H1 (cell line): ENCODE measurements at regions not wholly inside any gene's neighbourhood (a gene's known extent, or its start where the extent isn't known, plus 50 kb on each side); places are given as distances from the start of the nearest gene placed in this dataset.

Experiments used
- MAFK ChIP-seq: IDR thresholded peaks from 2 replicates; pipeline ENCODE4 v1.6.1; 2012; ENCODE audit warnings: low read depth, mild to moderate bottlenecking, improper control_type of control experiment, low read length
- POLR2A ChIP-seq, 2 experiments: IDR thresholded peaks; 1 replicate in 1 of 2; 2 replicates in 1 of 2; pipeline ENCODE4 v1.6.1; 2011; ENCODE audit warnings: low read depth in 2 of 2, low read length in 2 of 2, mild to moderate bottlenecking in 2 of 2; ENCODE audit errors: control extremely low read depth in 1 of 2
- RBBP5 ChIP-seq: IDR thresholded peaks from 2 replicates; pipeline ENCODE4 v1.7.1; 2012; ENCODE audit warnings: low read depth, mild to moderate bottlenecking, inconsistent platforms, low read length, moderate library complexity, borderline replicate concordance
- RXRA ChIP-seq: IDR thresholded peaks from 2 replicates; pipeline ENCODE4 v1.6.1; 2011; ENCODE audit warnings: low read depth, mild to moderate bottlenecking, low read length, moderate library complexity; ENCODE audit not compliant: insufficient read depth
- SP1 ChIP-seq: IDR thresholded peaks from 2 replicates; pipeline ENCODE4 v1.6.1; 2011; ENCODE audit warnings: low read depth, low read length
- SRF ChIP-seq: IDR thresholded peaks from 2 replicates; pipeline ENCODE4 v1.6.1; 2011; ENCODE audit warnings: mild to moderate bottlenecking, low read depth, low read length, moderate library complexity
- SUZ12 ChIP-seq: fragments of 200-600 bp; sonication (generic); IDR thresholded peaks from 2 replicates; pipeline ENCODE4 v1.6.1; 2012; ENCODE audit warnings: mild to moderate bottlenecking, inconsistent platforms, low read length, moderate library complexity, mixed read lengths
- TF ChIP-seq, protein P1 (sequence below): IDR thresholded peaks from 2 replicates; pipeline ENCODE4 v1.6.1; 2012; ENCODE audit warnings: inconsistent platforms
- TF ChIP-seq, protein P2 (sequence below), 3 experiments: IDR thresholded peaks; 1 replicate in 2 of 3; 2 replicates in 1 of 3; pipeline versions ENCODE4 v1.5.1 to v1.6.1; 2011; ENCODE audit warnings: low read length in 3 of 3, mild to moderate bottlenecking in 3 of 3, inconsistent platforms in 2 of 3, low read depth in 1 of 3, moderate library complexity in 1 of 3; ENCODE audit not compliant: insufficient read depth in 1 of 3; ENCODE audit errors: control extremely low read depth in 1 of 3

DNA sequence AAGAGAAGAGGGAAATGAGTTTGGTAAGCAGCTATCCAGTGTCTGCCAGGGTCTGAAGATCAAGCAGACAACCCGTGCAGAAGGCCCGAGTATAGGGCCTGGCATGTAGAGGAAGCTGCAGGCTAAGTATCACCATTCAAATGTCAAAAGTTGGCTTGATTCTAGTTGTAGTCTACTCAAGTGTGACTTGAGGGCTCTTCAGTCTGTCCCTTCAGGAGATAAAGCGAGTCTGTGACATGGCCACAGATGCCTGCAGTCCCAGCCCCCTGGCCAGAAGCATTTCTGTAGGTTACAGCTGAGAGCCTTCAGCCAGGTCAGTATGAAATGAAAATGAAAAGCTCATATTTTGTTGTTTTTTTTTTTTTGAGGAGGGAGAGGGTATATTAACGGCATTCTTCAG is 97.8 kb upstream of the EEPD1 start:
- TF ChIP-seq, protein P1, sequence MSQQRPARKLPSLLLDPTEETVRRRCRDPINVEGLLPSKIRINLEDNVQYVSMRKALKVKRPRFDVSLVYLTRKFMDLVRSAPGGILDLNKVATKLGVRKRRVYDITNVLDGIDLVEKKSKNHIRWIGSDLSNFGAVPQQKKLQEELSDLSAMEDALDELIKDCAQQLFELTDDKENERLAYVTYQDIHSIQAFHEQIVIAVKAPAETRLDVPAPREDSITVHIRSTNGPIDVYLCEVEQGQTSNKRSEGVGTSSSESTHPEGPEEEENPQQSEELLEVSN: no peak
- TF ChIP-seq SUZ12: no peak
- no peak for TF ChIP-seq RBBP5
- TF ChIP-seq SRF: no peak
- TF ChIP-seq, protein P2, sequence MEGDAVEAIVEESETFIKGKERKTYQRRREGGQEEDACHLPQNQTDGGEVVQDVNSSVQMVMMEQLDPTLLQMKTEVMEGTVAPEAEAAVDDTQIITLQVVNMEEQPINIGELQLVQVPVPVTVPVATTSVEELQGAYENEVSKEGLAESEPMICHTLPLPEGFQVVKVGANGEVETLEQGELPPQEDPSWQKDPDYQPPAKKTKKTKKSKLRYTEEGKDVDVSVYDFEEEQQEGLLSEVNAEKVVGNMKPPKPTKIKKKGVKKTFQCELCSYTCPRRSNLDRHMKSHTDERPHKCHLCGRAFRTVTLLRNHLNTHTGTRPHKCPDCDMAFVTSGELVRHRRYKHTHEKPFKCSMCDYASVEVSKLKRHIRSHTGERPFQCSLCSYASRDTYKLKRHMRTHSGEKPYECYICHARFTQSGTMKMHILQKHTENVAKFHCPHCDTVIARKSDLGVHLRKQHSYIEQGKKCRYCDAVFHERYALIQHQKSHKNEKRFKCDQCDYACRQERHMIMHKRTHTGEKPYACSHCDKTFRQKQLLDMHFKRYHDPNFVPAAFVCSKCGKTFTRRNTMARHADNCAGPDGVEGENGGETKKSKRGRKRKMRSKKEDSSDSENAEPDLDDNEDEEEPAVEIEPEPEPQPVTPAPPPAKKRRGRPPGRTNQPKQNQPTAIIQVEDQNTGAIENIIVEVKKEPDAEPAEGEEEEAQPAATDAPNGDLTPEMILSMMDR (IDR thresholded peaks at IDR 0.05; ENCODE audit: control extremely low read depth in 1 of 3, insufficient read depth in 1 of 3, low read depth in 1 of 3, low read length in 3 of 3): no peak
- TF ChIP-seq SP1: no peak
- no peak for TF ChIP-seq MAFK
- no peak for TF ChIP-seq RXRA
- no peak for TF ChIP-seq POLR2A (IDR thresholded peaks at IDR 0.05; ENCODE audit: control extremely low read depth in 1 of 2, low read depth in 2 of 2, low read length in 2 of 2)
